ENCODE measurements at regions not wholly inside any gene's neighbourhood (a gene's known extent, or its start where the extent isn't known, plus 50 kb on each side); places are given as distances from the start of the nearest gene placed in this dataset.

GRCh38 chr15:87569581-87569980 lies 687.0 kb downstream of the NTRK3 start:
- no peak for TF ChIP-seq CTCF (IDR thresholded peaks at IDR 0.05)
- TF ChIP-seq POLR2AphosphoS5 (IDR thresholded peaks at IDR 0.05; ENCODE audit: low read depth, low read length): no peak
- no peak for TF ChIP-seq REST (IDR thresholded peaks at IDR 0.05; ENCODE audit: insufficient read depth in 1 of 2, low read depth in 2 of 2, low read length in 1 of 2)
